SKM-1 treated with dmso at 0.1 percent for 144 hours (cell line): ENCODE measurements at regions not wholly inside any gene's neighbourhood (a gene's known extent, or its start where the extent isn't known, plus 50 kb on each side); places are given as distances from the start of the nearest gene placed in this dataset.
A peak's percentile ranks its signal among the peaks of the same experiment; 100 is the strongest.

Source experiments
- DNase-seq: peaks from one replicate; lab custom pipeline; 2025; ENCODE audit not compliant: unreplicated experiment; lab: John Stamatoyannopoulos, UW

DNA sequence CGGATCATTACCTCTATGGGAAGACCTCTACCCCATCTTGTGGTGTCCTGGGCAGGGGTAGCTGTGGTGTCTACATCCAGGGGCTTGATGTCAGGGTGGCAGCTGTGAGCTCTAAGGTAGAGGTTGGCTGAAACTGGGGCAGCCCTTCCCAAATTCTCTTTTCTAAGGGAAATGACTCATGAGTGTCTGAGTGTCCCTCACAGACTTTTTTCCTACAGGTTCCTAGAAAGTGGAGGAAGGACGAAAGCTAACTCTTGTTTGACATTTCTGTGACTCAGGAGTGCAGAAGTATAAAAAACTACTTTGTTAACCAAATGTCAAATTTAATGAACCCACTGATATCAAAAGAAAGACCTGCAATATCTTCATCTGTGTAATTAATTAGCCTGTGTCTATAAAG is 481.5 kb downstream of the PDCD6IP start:
- DNase-seq: no peak

DNA sequence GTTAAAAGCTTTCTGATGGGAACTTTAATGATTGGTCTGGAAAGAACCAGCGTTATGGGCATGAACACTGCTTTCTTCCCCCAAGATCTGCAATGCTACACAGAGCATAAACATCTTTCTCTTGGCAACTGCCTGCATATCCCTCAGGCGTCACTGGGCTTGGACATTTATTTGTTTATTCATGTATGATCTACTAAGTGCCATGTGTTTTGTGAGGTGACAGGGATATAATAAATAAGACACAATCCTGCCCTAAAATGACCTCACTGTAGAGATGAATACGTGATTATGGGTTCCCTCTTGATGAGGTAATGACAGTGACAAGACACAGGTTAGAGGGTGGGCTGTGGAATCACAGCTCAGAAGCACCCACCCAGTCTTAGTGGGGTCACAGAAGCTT is 485.3 kb downstream of the PDCD6IP start:
- no peak for DNase-seq

DNA sequence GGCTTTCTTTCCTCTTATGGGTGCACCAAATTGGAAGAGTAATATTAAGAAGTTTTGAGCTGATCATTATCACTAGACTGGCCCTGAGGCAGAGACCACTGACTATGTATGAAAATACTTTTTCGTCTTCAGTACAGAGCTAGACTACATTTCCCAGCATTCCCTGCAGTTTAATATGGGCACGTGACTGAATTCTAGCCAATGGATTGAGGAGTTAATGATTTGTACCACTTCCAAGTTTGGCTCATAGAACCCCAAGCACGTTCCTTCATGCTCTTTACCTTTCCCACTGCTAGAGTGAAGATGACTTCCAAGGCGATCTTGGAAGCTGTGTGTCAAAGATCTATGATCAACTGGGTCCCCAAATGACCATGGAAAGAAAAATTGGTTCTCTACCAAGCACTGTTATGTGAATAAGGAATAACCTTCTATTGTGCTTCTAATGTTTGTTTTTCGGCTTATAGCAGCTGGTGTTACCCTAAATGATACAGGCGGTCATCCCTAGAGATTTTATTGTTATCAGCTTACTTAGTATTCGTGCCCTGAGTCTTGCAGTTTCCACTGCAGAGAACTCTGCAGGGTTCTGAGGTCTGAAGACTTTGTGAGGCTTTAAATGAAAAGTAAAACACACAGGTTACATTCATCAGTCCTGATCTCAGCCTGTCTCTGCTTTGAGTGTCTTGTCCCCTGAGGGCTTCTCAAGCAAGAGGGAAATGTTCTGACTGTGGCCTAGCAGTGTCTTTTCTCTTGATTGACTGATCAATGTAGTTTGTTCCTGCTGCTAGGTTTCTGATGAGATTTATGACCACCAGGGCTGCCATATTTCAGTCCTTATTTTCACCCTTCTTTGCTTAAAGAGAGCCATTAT is 486.8 kb downstream of the PDCD6IP start:
- no peak for DNase-seq

GRCh38 chr3:34285827-34286188 is 487.4 kb downstream of the PDCD6IP start:
- DNase-seq: no peak

- no peak for DNase-seq
These were observed 494.3 kb downstream of the PDCD6IP start for GRCh38 chr3:34292605-34293300.

DNA sequence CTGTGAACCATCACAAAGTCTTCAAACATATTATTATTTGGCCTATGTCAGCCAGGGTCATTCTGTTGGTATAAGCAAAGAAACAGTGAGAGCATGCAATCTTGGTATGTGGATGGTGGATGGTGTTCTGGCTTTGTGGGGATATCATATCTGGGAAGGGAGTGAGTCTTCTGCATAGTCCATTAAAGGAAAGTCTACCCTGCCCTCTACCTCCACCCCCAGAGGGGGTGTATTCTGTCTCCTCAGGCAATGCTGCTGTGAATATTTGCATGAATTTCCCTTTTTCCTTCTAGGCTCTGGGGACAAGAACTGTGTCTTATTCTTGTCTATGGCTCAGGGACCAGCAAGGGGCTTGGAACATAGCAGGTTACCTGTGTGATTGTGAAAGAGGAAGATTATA is 495.8 kb downstream of the PDCD6IP start:
- DNase-seq: no peak

DNA sequence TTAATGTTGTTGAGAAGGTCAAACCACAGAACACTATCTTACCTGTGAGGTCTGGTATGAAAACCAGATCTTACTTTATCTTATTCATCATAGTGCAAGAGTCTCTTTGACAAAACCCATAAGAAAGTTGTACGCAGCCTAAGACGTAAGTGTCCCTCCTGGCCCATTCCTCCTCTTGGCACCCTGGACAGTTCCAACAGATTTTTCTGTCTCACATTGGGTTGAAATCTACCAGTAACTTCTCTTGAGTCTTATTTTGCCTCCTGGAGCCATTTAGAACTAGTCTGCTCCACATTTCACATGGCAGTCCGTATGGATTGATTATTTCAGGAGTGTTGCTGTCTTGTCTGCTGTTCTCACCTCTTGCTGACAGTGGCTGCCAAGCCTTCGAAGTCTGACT is 498.4 kb downstream of the PDCD6IP start:
- DNase-seq: no peak

GRCh38 chr3:34298653-34299052 is 500.2 kb downstream of the PDCD6IP start:
- DNase-seq: no peak

- no peak for DNase-seq
These were observed 502.2 kb downstream of the PDCD6IP start for GRCh38 chr3:34300621-34301020.

GRCh38 chr3:34301313-34301712 is 502.9 kb downstream of the PDCD6IP start:
- no peak for DNase-seq

DNA sequence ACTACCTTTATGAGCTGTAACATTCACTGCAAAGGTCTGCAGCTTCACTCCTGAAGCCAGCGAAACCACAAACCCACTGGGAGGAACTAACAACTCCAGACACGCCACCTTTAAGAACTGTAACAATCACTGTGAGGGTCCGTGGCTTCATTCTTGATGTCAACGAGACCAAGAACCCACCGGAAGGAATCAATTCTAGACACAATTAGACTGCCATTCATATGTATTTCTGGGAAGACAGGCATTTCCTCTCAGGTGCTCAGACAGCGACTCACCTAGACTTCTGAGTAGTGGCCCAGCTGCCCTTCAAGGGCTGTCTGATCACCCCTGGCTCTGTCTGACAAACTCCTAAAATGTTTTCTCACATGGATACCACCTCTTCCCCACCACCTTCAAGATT is 506.8 kb downstream of the PDCD6IP start:
- DNase-seq: no peak

GRCh38 chr3:34312684-34313083 is 514.3 kb downstream of the PDCD6IP start:
- no peak for DNase-seq

- no peak for DNase-seq
These were observed 521.5 kb downstream of the PDCD6IP start for GRCh38 chr3:34319881-34320280.

DNA sequence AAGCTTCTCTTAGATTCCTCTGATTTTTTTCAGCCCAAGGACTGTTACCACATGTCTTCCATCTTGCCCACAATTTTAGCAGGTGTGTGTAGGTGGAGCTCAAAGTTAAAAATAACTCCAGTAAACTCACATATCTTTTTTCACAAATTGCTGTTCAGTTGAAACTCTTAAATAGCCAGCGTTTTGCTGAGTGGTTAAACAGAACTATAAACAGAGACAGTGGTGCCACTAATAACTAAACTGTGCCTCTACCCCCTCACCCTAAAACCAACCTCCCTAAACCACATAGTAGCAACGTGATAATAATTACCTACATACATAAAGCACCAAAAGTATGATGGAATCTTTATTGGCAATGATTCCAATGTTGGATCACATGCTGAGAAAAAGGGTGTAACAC is 525.1 kb downstream of the PDCD6IP start:
- no peak for DNase-seq

DNA sequence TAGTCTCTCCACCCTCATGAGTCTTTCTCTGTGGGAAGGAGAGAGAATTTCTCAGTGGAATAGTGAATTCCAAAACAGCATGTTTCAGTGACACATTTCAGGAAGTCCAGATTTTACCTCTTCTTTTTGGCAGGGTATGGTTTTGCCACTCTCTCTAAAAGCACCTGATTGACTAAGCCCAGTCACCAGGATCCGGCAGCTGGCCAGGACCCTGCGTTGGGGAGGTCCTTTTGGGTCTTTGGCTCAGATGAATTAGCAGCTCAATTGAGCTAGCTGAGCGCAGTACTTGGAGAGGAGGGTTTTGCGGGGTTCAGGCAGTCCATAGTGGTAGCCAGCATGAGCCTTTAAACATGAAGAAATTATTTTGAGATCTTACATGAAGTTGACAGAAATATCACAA is 548.2 kb downstream of the PDCD6IP start:
- no peak for DNase-seq

GRCh38 chr3:34351882-34352777 is 553.7 kb downstream of the PDCD6IP start:
- DNase-seq: no peak

- DNase-seq: no peak
These were observed 554.4 kb downstream of the PDCD6IP start for GRCh38 chr3:34352778-34353331.

DNA sequence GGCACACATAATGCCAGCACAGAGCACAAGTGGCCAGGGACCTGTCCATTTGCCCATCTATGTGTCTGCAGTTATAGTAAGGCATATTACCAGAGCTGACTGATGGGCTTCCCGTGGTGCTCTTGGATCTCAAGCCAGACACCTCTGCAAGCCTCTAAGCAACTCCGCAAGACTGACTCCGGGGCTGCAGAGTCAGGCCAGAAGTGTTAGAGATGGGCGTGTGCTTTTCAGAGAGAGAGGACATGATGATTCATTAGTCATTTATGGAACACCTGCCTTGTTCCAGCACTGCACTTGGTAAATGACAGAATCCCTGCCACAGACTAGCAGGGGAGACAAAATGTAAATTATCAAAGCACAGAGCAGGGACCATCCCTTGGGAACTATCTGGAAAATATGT is 559.0 kb downstream of the PDCD6IP start:
- DNase-seq: no peak

DNA sequence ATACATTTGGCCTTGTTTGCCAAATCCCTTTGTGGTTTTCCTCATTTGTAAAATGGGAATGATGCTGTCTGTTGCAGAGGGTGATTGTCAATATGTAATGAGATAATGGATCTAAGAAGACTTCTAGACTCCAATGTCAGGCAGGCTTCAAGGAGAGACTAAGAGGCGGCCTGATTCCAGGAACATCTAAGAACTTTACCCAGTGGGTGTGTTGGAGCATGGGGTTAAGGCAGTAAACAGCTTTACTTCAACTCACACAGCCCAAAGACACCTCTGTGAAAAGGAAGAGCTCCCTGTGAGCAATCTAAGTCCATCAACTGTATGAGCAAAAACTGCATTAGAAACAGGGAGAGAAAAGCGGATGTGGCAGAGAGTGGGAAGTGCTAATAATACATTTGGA is 560.6 kb downstream of the PDCD6IP start:
- no peak for DNase-seq

DNA sequence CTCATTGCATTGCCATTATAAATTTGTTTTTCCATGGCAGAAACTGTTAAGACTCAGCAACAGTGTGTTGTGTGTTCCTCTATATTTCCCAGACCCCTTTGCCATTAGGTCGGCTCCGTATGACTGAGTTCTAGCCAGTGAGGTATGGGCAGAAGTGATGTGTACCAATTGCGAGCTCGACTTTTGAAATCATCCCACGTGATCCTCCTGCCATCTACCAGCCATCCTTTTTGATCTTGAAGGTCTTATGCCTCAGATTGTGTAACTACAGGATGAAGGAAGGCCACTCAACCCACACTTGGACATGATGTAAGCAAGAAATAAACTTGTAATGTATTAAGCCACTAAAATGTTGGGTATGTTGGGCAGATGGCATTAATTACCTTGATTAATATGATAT is 562.3 kb downstream of the PDCD6IP start:
- no peak for DNase-seq

- DNase-seq: peak; percentile 28
These were observed 563.5 kb downstream of the PDCD6IP start for GRCh38 chr3:34361921-34362320.
